H9 (cell line): ENCODE measurements at regions not wholly inside any gene's neighbourhood (a gene's known extent, or its start where the extent isn't known, plus 50 kb on each side); places are given as distances from the start of the nearest gene placed in this dataset.

Experiments
- DNase-seq: peaks from one replicate; pipeline ENCODE4 v3.0.0-alpha.2; 2017
- H2AFZ ChIP-seq: one replicate; pipeline ENCODE4 v1.6.1; 2013; ENCODE audit warnings: mild to moderate bottlenecking, low read length, control low read depth, moderate library complexity
- H2AK5ac ChIP-seq: 2 replicates; pipeline ENCODE4 v1.6.1; 2013; ENCODE audit warnings: low read length, control low read depth, mixed read lengths; ENCODE audit not compliant: insufficient read length
- H2BK120ac ChIP-seq: one replicate; pipeline ENCODE4 v1.6.1; 2013; ENCODE audit warnings: low read depth, mild to moderate bottlenecking, low read length, control low read depth, inconsistent platforms; ENCODE audit not compliant: poor library complexity, severe bottlenecking
- H2BK12ac ChIP-seq: 2 replicates; pipeline ENCODE4 v1.6.1; 2013; ENCODE audit warnings: low read length, control low read depth, mixed read lengths, low read depth; ENCODE audit not compliant: insufficient read length
- H2BK15ac ChIP-seq: 2 replicates; pipeline ENCODE4 v1.6.1; 2013; ENCODE audit warnings: low read depth, low read length, control low read depth
- H2BK20ac ChIP-seq: one replicate; pipeline ENCODE4 v1.6.1; 2013; ENCODE audit warnings: low read depth, mild to moderate bottlenecking, low read length, control low read depth, inconsistent platforms; ENCODE audit not compliant: poor library complexity, severe bottlenecking
- H2BK5ac ChIP-seq: 2 replicates; pipeline ENCODE4 v1.6.1; 2013; ENCODE audit warnings: low read length, control low read depth, mixed read lengths; ENCODE audit not compliant: insufficient read length
- H3K14ac ChIP-seq: 2 replicates; pipeline ENCODE4 v1.6.1; 2013; ENCODE audit warnings: low read length, control low read depth; ENCODE audit not compliant: insufficient read depth
- H3K18ac ChIP-seq: 2 replicates; pipeline ENCODE4 v1.6.1; 2013; ENCODE audit warnings: low read depth, mild to moderate bottlenecking, mixed read lengths, low read length, control low read depth; ENCODE audit not compliant: insufficient read length
- H3K23ac ChIP-seq: 2 replicates; pipeline ENCODE4 v1.6.1; 2013; ENCODE audit warnings: low read length, control low read depth, mixed read lengths, low read depth; ENCODE audit not compliant: insufficient read length
- H3K23me2 ChIP-seq: 2 replicates; pipeline ENCODE4 v1.6.1; 2013; ENCODE audit warnings: low read depth, mild to moderate bottlenecking, mixed read lengths, low read length, control low read depth; ENCODE audit not compliant: insufficient read length, poor library complexity, severe bottlenecking
- H3K27ac ChIP-seq: 2 replicates; pipeline ENCODE4 v1.5.1; 2013; ENCODE audit warnings: low read length, control low read depth, mixed read lengths, low read depth; ENCODE audit not compliant: insufficient read length
- H3K27me3 ChIP-seq: 2 replicates; pipeline ENCODE4 v1.6.1; 2013; ENCODE audit warnings: low read length, control low read depth, inconsistent platforms; ENCODE audit not compliant: insufficient read depth
- H3K4ac ChIP-seq: 2 replicates; pipeline ENCODE4 v1.6.1; 2013; ENCODE audit warnings: low read depth, mild to moderate bottlenecking, control low read depth, inconsistent platforms, low read length, moderate library complexity
- H3K4me1 ChIP-seq: 2 replicates; pipeline ENCODE4 v1.6.1; 2013; ENCODE audit warnings: low read length, control low read depth, inconsistent platforms; ENCODE audit not compliant: insufficient read depth
- H3K4me2 ChIP-seq: 2 replicates; pipeline ENCODE4 v1.6.1; 2013; ENCODE audit warnings: low read length, control low read depth, mixed read lengths; ENCODE audit not compliant: insufficient read length, insufficient read depth
- H3K56ac ChIP-seq: 2 replicates; pipeline ENCODE4 v1.6.1; 2013; ENCODE audit warnings: low read depth, mild to moderate bottlenecking, mixed read lengths, low read length, control low read depth; ENCODE audit not compliant: insufficient read length
- H3K79me1 ChIP-seq: 2 replicates; pipeline ENCODE4 v1.6.1; 2013; ENCODE audit warnings: low read depth, mild to moderate bottlenecking, moderate library complexity, low read length, control low read depth, inconsistent platforms; ENCODE audit not compliant: insufficient read depth, poor library complexity, severe bottlenecking
- H3K79me2 ChIP-seq: 2 replicates; pipeline ENCODE4 v1.6.1; 2013; ENCODE audit warnings: low read length, control low read depth, inconsistent platforms; ENCODE audit not compliant: insufficient read depth
- H3K9ac ChIP-seq: 2 replicates; pipeline ENCODE4 v1.6.1; 2013; ENCODE audit warnings: low read length, control low read depth, mixed read lengths; ENCODE audit not compliant: insufficient read length; ENCODE audit errors: extremely low read depth
- H3K9me3 ChIP-seq: one replicate; pipeline ENCODE4 v1.6.1; 2013; ENCODE audit warnings: low read depth, low read length, inconsistent platforms; ENCODE audit not compliant: control insufficient read depth
- H3T11ph ChIP-seq: one replicate; pipeline ENCODE4 v1.6.1; 2013; ENCODE audit warnings: mild to moderate bottlenecking, low read length, control low read depth, inconsistent platforms
- H4K20me1 ChIP-seq: one replicate; pipeline ENCODE4 v1.6.1; 2013; ENCODE audit not compliant: control insufficient read depth, insufficient read length, insufficient read depth
- H4K5ac ChIP-seq: 2 replicates; pipeline ENCODE4 v1.6.1; 2013; ENCODE audit warnings: low read depth, mild to moderate bottlenecking, mixed read lengths, low read length, control low read depth; ENCODE audit not compliant: insufficient read length
- H4K8ac ChIP-seq: replicated peaks from 2 replicates; pipeline ENCODE4 v1.6.1; 2013; ENCODE audit warnings: low read length, control low read depth, mixed read lengths, low read depth; ENCODE audit not compliant: insufficient read length
- H4K91ac ChIP-seq: 2 replicates; pipeline ENCODE4 v1.6.1; 2013; ENCODE audit warnings: low read depth, mild to moderate bottlenecking, moderate library complexity, mixed read lengths, low read length, control low read depth; ENCODE audit not compliant: insufficient read length
- H3K27ac Mint-ChIP-seq, 3 experiments: 2 replicates in 2 of 3; 3 replicates in 1 of 3; pipeline ENCODE4 v1.8.0; 2020 to 2021; ENCODE audit warnings: mixed read lengths in 3 of 3, mild to moderate bottlenecking in 1 of 3, moderate library complexity in 1 of 3
- H3K27me3 Mint-ChIP-seq: 2 replicates; pipeline ENCODE4 v1.8.0; 2021; ENCODE audit warnings: low read depth, mild to moderate bottlenecking, moderate library complexity, mixed read lengths
- H3K36me3 Mint-ChIP-seq, 3 experiments: 2 replicates in 2 of 3; 3 replicates in 1 of 3; pipeline ENCODE4 v1.8.0; 2020 to 2021; ENCODE audit warnings: low read depth in 3 of 3, mixed read lengths in 3 of 3; ENCODE audit not compliant: insufficient read depth in 1 of 3
- H3K4me1 Mint-ChIP-seq, 2 experiments: 2 replicates each; pipeline ENCODE4 v1.8.0; 2020; ENCODE audit warnings: mixed read lengths in 2 of 2
- H3K4me3 Mint-ChIP-seq, 2 experiments: 2 replicates in 1 of 2; 3 replicates in 1 of 2; pipeline ENCODE4 v1.8.0; 2020 to 2021; ENCODE audit warnings: mild to moderate bottlenecking in 2 of 2, mixed read lengths in 2 of 2, moderate library complexity in 1 of 2
- H3K9me3 Mint-ChIP-seq, 2 experiments: 2 replicates in 1 of 2; 3 replicates in 1 of 2; pipeline ENCODE4 v1.8.0; 2020; ENCODE audit warnings: mild to moderate bottlenecking in 2 of 2, mixed read lengths in 2 of 2, moderate library complexity in 1 of 2
- CTCF ChIP-seq: fragments of 200-600 bp; sonication (generic); conservative IDR thresholded peaks from 3 replicates; pipeline ENCODE4 v1.8.0; 2021; ENCODE audit warnings: antibody characterized with exemption, mild to moderate bottlenecking
- WGBS: extraction: QIAGEN DNeasy Blood & Tissue Kit; methylation state at CpG from one replicate; pipeline ENCODE4 v1.1.7; 2013; ENCODE audit warnings: missing lambda C conversion rate, low lambda C conversion rate, mixed read lengths; ENCODE audit not compliant: insufficient read length; ENCODE audit errors: extremely low coverage; 5-methylcytosine and 5-hydroxymethylcytosine counted together

DNA sequence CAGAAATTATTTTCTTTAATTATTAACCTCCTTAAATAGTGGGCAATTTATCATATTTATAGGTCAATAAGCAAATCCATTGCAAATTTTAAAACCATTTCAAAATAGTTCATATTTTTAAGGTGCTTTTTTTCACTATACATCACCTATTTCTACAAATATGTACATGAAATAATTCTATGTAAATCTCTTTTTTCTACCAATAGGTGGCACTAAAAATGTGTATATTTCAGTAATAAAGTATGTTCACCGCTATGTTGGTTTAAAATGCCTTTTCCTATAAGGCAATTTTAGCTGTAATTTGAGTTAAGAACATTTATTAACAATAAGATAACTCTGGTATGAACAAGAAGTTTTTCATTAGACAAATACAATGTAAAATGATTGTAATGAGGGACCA, 672.2 kb downstream of the KCTD8 start:
- no peak overlapping the region for H3T11ph ChIP-seq
- no peaks in the 10 kb centered on the region for H3K23me2 ChIP-seq
- no peaks in the 10 kb centered on the region for H3K36me3 Mint-ChIP-seq
- no peak overlapping the region for H3K14ac ChIP-seq
- no peak overlapping the region for H2BK12ac ChIP-seq
- no peaks in the 10 kb centered on the region for H3K79me1 ChIP-seq
- no peak overlapping the region for H3K23ac ChIP-seq
- no peaks in the 10 kb centered on the region for H4K20me1 ChIP-seq
- no peak overlapping the region for H4K91ac ChIP-seq
- no peaks in the 10 kb centered on the region for H3K4me1 ChIP-seq
- H2BK5ac ChIP-seq: no peak overlapping the region
- H3K27me3 Mint-ChIP-seq: no peaks in the 10 kb centered on the region
- no peak overlapping the region for H3K27ac ChIP-seq
- no peak overlapping the region for H4K8ac ChIP-seq
- no peak overlapping the region for H4K5ac ChIP-seq
- peak; percentile 56 for TF ChIP-seq CTCF
- no peaks in the 10 kb centered on the region for H3K9me3 ChIP-seq
- H3K4me2 ChIP-seq: no peak overlapping the region
- no peak overlapping the region for H3K27ac Mint-ChIP-seq
- no peak overlapping the region for H3K18ac ChIP-seq
- H2AFZ ChIP-seq: no peak overlapping the region
- H3K4ac ChIP-seq: no peak overlapping the region
- H3K9ac ChIP-seq: no peak overlapping the region
- H2BK20ac ChIP-seq: no peak overlapping the region
- H3K56ac ChIP-seq: no peak overlapping the region
- no peak overlapping the region for H2BK120ac ChIP-seq
- peaks cover 7 to 8% of the 10 kb centered on the region in 2 experiments for H3K4me1 Mint-ChIP-seq
- WGBS: no CpG with 5 or more reads among the region's 1 CpG
- no peak for DNase-seq
- no peaks in the 10 kb centered on the region for H3K79me2 ChIP-seq
- H3K9me3 Mint-ChIP-seq: no peaks in the 10 kb centered on the region
- no peak overlapping the region for H2AK5ac ChIP-seq
- H3K27me3 ChIP-seq: no peaks in the 10 kb centered on the region
- no peak overlapping the region for H2BK15ac ChIP-seq
- no peak overlapping the region for H3K4me3 Mint-ChIP-seq
